ENCODE measurements at regions not wholly inside any gene's neighbourhood (a gene's known extent, or its start where the extent isn't known, plus 50 kb on each side); places are given as distances from the start of the nearest gene placed in this dataset.
A peak's percentile ranks its signal among the peaks of the same experiment; 100 is the strongest.
"Not testable (repeated sequence)": the region's sequence is repeated elsewhere in the genome, so short reads cannot be mapped to it uniquely, and the experiment has no call there.

DNA sequence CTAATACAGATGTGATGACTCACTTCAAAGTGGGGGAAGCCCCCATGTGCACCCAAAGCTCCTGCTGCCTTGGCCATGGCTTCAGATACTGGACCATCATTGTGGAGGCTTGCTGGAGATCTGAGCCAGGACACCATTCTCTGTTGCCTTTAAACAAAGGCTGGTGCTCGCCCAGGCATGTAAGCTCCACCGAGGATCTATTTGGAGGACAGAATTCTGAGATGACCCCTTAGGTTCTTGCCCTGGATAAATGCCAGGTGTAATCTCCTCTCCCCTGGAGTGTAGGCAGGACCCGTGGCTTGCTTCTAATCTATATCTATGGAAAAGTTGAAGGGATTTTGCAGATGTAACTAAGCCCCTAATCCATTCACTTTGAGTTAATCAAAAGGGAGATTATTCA, 141.0 kb downstream of the UNC93B1 start:
- POLR2A ChIA-PET; H3K27me3 Mint-ChIP-seq; H3K4me1 Mint-ChIP-seq; CTCF ChIA-PET; H3K4me3 ChIP-seq (ENCODE audit: low read length); H3K27ac Mint-ChIP-seq; H3K36me3 ChIP-seq (ENCODE audit: insufficient read depth, low read length); H3K4me1 ChIP-seq (ENCODE audit: insufficient read depth, low read length); H3K27me3 ChIP-seq (ENCODE audit: insufficient read depth, low read length, poor library complexity, severe bottlenecking); H3K9me3 Mint-ChIP-seq; H3K27ac ChIP-seq (ENCODE audit: low read depth, low read length); H3K9me3 ChIP-seq (ENCODE audit: low read length); H3K36me3 Mint-ChIP-seq; DNase-seq; H3K4me3 Mint-ChIP-seq: not testable (repeated sequence)

- H3K36me3 Mint-ChIP-seq: not testable (repeated sequence)
Observed at GRCh38 chr11:67859513-67860161, 144.3 kb downstream of the UNC93B1 start.

DNA sequence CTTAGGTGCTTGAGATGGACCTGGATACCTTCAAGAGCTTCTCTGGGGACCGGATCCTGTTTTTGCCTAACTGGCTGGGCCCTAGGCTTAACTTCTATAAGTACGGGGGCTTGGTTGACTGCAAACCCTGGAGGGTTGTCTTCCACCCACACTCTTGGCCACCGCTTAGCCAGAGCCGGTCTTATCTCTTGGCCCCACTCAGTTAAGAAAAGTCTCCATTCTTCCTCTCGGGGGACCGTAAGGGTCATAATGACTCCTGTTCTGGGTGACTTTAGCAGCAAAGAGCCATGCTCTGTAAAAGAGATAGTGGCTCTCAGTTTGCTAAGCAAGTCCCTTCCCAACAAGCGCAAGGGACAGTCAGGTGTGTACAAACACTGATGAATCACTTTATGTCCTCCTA, 153.2 kb downstream of the UNC93B1 start:
- DNase-seq; H3K27me3 ChIP-seq (ENCODE audit: insufficient read depth, low read length, poor library complexity, severe bottlenecking); H3K9me3 ChIP-seq (ENCODE audit: low read length); H3K4me1 ChIP-seq (ENCODE audit: insufficient read depth, low read length); H3K4me3 Mint-ChIP-seq; H3K36me3 ChIP-seq (ENCODE audit: insufficient read depth, low read length); H3K27ac ChIP-seq (ENCODE audit: low read depth, low read length); H3K4me3 ChIP-seq (ENCODE audit: low read length); H3K27ac Mint-ChIP-seq; POLR2A ChIA-PET; H3K9me3 Mint-ChIP-seq; CTCF ChIA-PET; H3K4me1 Mint-ChIP-seq; H3K36me3 Mint-ChIP-seq: not testable (repeated sequence)
- H3K27me3 Mint-ChIP-seq: peaks cover 3 to 28% of the 10 kb centered on the region in 2 donors

More at GRCh38 chr11:67859513-67860161, 144.3 kb downstream of the UNC93B1 start:
- H3K27ac Mint-ChIP-seq; H3K9me3 ChIP-seq (ENCODE audit: low read length); H3K4me1 ChIP-seq (ENCODE audit: insufficient read depth, low read length); H3K9me3 Mint-ChIP-seq; POLR2A ChIA-PET; H3K36me3 ChIP-seq (ENCODE audit: insufficient read depth, low read length); H3K4me3 ChIP-seq (ENCODE audit: low read length); H3K4me1 Mint-ChIP-seq; H3K4me3 Mint-ChIP-seq; H3K27me3 ChIP-seq (ENCODE audit: insufficient read depth, low read length, poor library complexity, severe bottlenecking); H3K27ac ChIP-seq (ENCODE audit: low read depth, low read length): not testable (repeated sequence)
- peak; percentile 12 to 62 (median 32) for DNase-seq
- CTCF ChIA-PET: interaction anchor here (1.2 kb wide), 1 partner anchor 96 kb away, joined by 3 read pairs; no protein-coding TSS in a partner anchor
- peaks cover 3 to 26% of the 10 kb centered on the region in 2 donors for H3K27me3 Mint-ChIP-seq

- H3K4me1 ChIP-seq (ENCODE audit: insufficient read depth, low read length); POLR2A ChIA-PET; H3K4me3 ChIP-seq (ENCODE audit: low read length); H3K27ac Mint-ChIP-seq; CTCF ChIA-PET; H3K4me1 Mint-ChIP-seq; H3K27ac ChIP-seq (ENCODE audit: low read depth, low read length); DNase-seq; H3K27me3 ChIP-seq (ENCODE audit: insufficient read depth, low read length, poor library complexity, severe bottlenecking); H3K36me3 Mint-ChIP-seq; H3K36me3 ChIP-seq (ENCODE audit: insufficient read depth, low read length); H3K9me3 ChIP-seq (ENCODE audit: low read length); H3K4me3 Mint-ChIP-seq; H3K9me3 Mint-ChIP-seq: not testable (repeated sequence)
- H3K27me3 Mint-ChIP-seq: peaks cover 5 to 19% of the 10 kb centered on the region in 2 donors
Observed at GRCh38 chr11:67849766-67850165, 154.1 kb downstream of the UNC93B1 start.

DNA sequence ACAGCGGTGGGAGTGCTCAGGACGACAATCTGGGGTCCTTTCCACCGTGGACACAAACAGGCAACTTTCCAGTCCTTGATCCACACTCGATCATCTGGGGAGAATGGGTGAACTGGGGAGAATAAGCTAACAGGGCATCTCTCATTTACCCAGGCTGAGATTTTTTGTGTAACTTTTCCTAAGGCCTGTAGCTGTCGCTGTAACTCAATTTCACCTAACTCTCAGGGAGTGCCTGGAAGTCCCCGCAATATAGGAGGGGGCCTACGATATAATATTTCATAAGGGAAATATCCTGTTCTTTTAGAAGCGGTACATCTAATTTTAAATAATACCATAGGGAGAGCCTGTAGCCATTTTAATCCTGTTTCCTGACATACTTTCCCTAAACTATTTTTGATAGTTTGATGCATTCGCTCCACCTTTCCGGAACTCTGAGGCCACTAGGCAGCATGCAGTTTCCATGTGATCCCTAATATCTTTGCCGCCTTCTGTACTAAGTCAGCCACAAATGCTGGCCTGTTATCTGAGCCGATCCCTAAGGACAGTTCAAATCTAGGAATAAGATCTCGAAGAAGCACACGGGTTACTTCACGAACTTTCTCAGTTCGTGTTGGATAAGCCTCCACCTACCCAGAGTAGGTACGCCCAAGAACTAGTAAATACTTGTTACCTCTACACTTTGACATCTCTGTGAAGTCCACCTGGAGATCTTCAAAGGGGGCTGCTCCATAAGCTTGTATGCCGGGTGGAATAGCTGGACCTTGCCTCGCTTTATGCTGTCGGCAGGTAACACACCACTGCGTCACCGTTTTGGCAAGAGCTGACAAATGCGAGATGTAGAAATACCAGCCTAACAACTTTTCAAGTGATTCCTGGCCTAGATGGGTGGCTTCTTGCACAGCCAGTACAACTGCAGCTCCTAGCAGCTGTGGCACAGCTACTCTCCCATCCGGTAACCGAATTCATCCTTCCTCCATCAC, 155.7 kb downstream of the UNC93B1 start:
- POLR2A ChIA-PET; CTCF ChIA-PET; H3K27me3 ChIP-seq (ENCODE audit: insufficient read depth, low read length, poor library complexity, severe bottlenecking); H3K36me3 Mint-ChIP-seq; H3K4me3 ChIP-seq (ENCODE audit: low read length); H3K36me3 ChIP-seq (ENCODE audit: insufficient read depth, low read length); H3K4me1 ChIP-seq (ENCODE audit: insufficient read depth, low read length); H3K27ac ChIP-seq (ENCODE audit: low read depth, low read length); H3K4me3 Mint-ChIP-seq; H3K9me3 ChIP-seq (ENCODE audit: low read length); H3K27ac Mint-ChIP-seq; DNase-seq; H3K4me1 Mint-ChIP-seq; H3K9me3 Mint-ChIP-seq: not testable (repeated sequence)
- peaks cover 3 to 18% of the 10 kb centered on the region in 2 donors for H3K27me3 Mint-ChIP-seq

- H3K9me3 Mint-ChIP-seq; H3K27ac Mint-ChIP-seq; H3K4me3 ChIP-seq (ENCODE audit: low read length); DNase-seq; H3K4me3 Mint-ChIP-seq; H3K4me1 Mint-ChIP-seq; POLR2A ChIA-PET; H3K9me3 ChIP-seq (ENCODE audit: low read length); H3K36me3 ChIP-seq (ENCODE audit: insufficient read depth, low read length); H3K36me3 Mint-ChIP-seq; H3K27me3 ChIP-seq (ENCODE audit: insufficient read depth, low read length, poor library complexity, severe bottlenecking); H3K27ac ChIP-seq (ENCODE audit: low read depth, low read length); CTCF ChIA-PET; H3K4me1 ChIP-seq (ENCODE audit: insufficient read depth, low read length): not testable (repeated sequence)
- H3K27me3 Mint-ChIP-seq: peaks cover 5 to 31% of the 10 kb centered on the region in 2 donors
Observed at GRCh38 chr11:67846303-67846702, 157.6 kb downstream of the UNC93B1 start.

DNA sequence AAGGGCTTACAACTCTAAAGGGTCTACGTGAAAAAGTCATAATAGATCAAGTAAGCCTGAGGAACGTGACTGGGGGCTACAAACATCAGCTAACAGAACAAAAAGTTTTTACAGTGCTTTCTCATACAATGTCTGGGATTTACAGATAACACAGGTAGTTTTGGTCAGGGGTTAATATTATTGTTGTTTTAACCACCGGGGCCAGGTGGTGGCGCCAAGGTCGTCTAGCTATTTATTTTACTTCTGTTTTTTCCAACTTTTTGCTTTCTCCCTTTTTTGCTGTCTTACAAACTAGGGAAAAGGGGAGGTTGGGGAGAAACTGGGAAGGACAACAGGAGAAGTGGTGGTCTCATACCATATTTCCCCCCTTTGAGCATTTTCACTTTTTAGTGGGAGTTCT, 158.6 kb downstream of the UNC93B1 start:
- H3K9me3 ChIP-seq (ENCODE audit: low read length); H3K4me3 ChIP-seq (ENCODE audit: low read length); CTCF ChIA-PET; H3K4me1 Mint-ChIP-seq; H3K27me3 ChIP-seq (ENCODE audit: insufficient read depth, low read length, poor library complexity, severe bottlenecking); POLR2A ChIA-PET; H3K9me3 Mint-ChIP-seq; H3K27ac Mint-ChIP-seq; H3K36me3 ChIP-seq (ENCODE audit: insufficient read depth, low read length); H3K4me1 ChIP-seq (ENCODE audit: insufficient read depth, low read length); DNase-seq; H3K36me3 Mint-ChIP-seq; H3K27ac ChIP-seq (ENCODE audit: low read depth, low read length); H3K4me3 Mint-ChIP-seq: not testable (repeated sequence)
- H3K27me3 Mint-ChIP-seq: peaks cover 9 to 41% of the 10 kb centered on the region in 2 donors

GRCh38 chr11:67840599-67840998, 163.3 kb downstream of the UNC93B1 start:
- DNase-seq; H3K27me3 ChIP-seq (ENCODE audit: insufficient read depth, low read length, poor library complexity, severe bottlenecking); H3K27ac ChIP-seq (ENCODE audit: low read depth, low read length); H3K4me1 Mint-ChIP-seq; H3K9me3 Mint-ChIP-seq; CTCF ChIA-PET; H3K36me3 ChIP-seq (ENCODE audit: insufficient read depth, low read length); H3K9me3 ChIP-seq (ENCODE audit: low read length); POLR2A ChIA-PET; H3K4me3 Mint-ChIP-seq; H3K4me1 ChIP-seq (ENCODE audit: insufficient read depth, low read length); H3K36me3 Mint-ChIP-seq; H3K27ac Mint-ChIP-seq; H3K4me3 ChIP-seq (ENCODE audit: low read length): not testable (repeated sequence)
- H3K27me3 Mint-ChIP-seq: peaks cover 7 to 43% of the 10 kb centered on the region in 2 donors

Data from CD8-positive, alpha-beta memory T cell (primary cell).